WERI-Rb-1 (cell line): ENCODE measurements at regions not wholly inside any gene's neighbourhood (a gene's known extent, or its start where the extent isn't known, plus 50 kb on each side); places are given as distances from the start of the nearest gene placed in this dataset.
"Not testable (repeated sequence)": the region's sequence is repeated elsewhere in the genome, so short reads cannot be mapped to it uniquely, and the experiment has no call there.

ENCODE experiments used
- DNase-seq: peaks from one replicate; pipeline ENCODE4 v3.0.0-alpha.2; 2020
- H3K27ac ChIP-seq: fragments of 250-450 bp; sonication (Bioruptor Pico); 2 replicates; pipeline ENCODE4 v1.5.1; 2020; ENCODE audit warnings: mild to moderate bottlenecking, moderate library complexity
- H3K27me3 ChIP-seq: fragments of 250-450 bp; sonication (Bioruptor Pico); 2 replicates; pipeline ENCODE4 v1.5.1; 2021; ENCODE audit warnings: mild to moderate bottlenecking, low read depth, moderate library complexity; ENCODE audit not compliant: insufficient read depth, severe bottlenecking
- H3K36me3 ChIP-seq: fragments of 250-450 bp; sonication (Bioruptor Pico); 2 replicates; pipeline ENCODE4 v1.5.1; 2020; ENCODE audit warnings: mild to moderate bottlenecking, moderate library complexity
- H3K4me3 ChIP-seq: 2 replicates; pipeline ENCODE4 v1.5.1; 2011; ENCODE audit warnings: low read depth, mild to moderate bottlenecking, control low read depth, low read length
- H3K9me3 ChIP-seq: fragments of 250-450 bp; sonication (Bioruptor Pico); 2 replicates; pipeline ENCODE4 v1.5.1; 2021; ENCODE audit warnings: mild to moderate bottlenecking, moderate library complexity; ENCODE audit not compliant: severe bottlenecking
- CTCF ChIP-seq: IDR thresholded peaks from 2 replicates; pipeline ENCODE4 v1.5.1; 2011; ENCODE audit warnings: low read depth, mild to moderate bottlenecking, control low read depth, inconsistent platforms, low read length

DNA sequence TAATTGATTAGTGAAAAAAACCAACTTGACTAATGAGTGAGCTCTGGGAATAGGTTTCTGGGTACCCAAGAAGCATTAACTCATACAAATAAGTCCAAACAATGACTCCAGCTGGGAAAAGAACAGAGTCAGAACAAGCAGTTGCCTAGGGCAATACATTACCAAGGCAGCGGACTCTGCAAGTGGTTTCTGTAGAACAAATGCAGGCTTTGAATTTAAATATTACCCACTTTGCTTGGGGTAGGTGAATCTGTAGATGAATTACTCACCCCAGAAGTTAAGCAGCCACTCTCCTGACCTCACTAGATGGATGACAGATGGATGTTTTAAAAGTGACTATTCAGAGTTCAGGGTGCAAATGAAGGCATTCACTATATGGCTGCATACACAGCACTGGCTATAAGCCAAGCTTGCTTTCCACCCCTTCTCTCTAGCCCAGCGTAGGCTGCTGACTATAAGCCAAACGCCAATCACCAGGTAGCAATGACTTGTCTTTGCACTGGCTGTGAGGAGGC lies 73.1 kb upstream of the BHLHE40 start:
- Histone ChIP-seq H3K36me3 (no peaks in the 10 kb centered on the region), H3K27me3 (no peaks in the 10 kb centered on the region), H3K4me3 (no peak overlapping the region), H3K27ac (no peak overlapping the region), H3K9me3 (no peaks in the 10 kb centered on the region)
- peak; percentile 61 for DNase-seq
- no peak for TF ChIP-seq CTCF

- Histone ChIP-seq H3K36me3 (no peaks in the 10 kb centered on the region), H3K4me3 (no peak overlapping the region), H3K27ac (no peak overlapping the region), H3K27me3 (no peaks in the 10 kb centered on the region), H3K9me3 (no peaks in the 10 kb centered on the region)
- no peak for DNase-seq
- no peak for TF ChIP-seq CTCF
These were observed 72.2 kb upstream of the BHLHE40 start for GRCh38 chr3:4907050-4907449.

DNA sequence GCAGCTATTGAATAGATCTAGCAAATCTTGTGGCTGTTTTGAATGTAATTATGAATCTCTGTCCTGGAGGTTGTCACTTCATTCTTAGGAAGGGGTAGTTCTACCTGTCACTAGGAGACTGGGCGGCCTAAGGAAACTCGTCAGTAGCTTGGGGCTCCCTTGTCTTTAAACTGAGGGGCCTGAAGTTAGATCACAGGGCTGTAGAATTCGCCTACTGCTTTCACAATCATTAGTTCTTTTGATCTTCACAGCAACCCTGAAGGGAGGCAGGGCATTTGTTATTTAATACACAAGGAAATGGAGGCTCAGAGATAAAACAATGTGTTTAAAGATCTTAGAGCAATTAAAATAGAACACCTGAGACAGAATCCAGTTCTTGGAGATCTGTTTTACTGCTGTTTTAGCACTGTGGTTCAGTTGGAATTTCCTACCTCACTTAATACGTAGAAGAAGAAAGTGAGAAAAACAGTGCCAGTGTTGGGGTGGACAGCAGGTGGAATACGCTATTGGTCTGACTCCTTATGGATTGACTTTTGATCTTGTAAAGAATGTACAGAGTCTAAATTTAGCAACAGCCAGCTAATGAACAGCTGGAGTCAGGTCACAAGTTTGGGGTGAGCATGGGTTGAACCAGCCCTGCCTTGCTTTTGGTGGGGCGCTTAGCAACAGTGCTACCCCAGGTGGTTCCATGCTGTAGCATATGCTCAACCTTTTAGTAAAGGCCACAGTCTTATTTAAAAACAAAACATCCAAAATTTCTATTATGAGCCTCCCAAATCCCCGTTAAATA lies 71.4 kb upstream of the BHLHE40 start:
- no peak for DNase-seq
- H3K27ac ChIP-seq = no peak overlapping the region
- no peak overlapping the region for H3K4me3 ChIP-seq
- no peaks in the 10 kb centered on the region for H3K27me3 ChIP-seq
- H3K9me3 ChIP-seq = no peaks in the 10 kb centered on the region
- no peaks in the 10 kb centered on the region for H3K36me3 ChIP-seq
- TF ChIP-seq CTCF = no peak

- TF ChIP-seq CTCF = no peak
- DNase-seq = no peak
- Histone ChIP-seq H3K36me3 (no peaks in the 10 kb centered on the region), H3K4me3 (no peak overlapping the region), H3K27ac (no peak overlapping the region), H3K27me3 (no peaks in the 10 kb centered on the region), H3K9me3 (no peaks in the 10 kb centered on the region)
These were observed 70.6 kb upstream of the BHLHE40 start for GRCh38 chr3:4908433-4909156.

- no peak for DNase-seq
- peaks cover 3% of the 10 kb centered on the region for H3K9me3 ChIP-seq
- H3K27ac ChIP-seq = no peak overlapping the region
- H3K27me3 ChIP-seq = no peaks in the 10 kb centered on the region
- no peak overlapping the region for H3K4me3 ChIP-seq
- TF ChIP-seq CTCF = no peak
- no peaks in the 10 kb centered on the region for H3K36me3 ChIP-seq
These were observed 64.8 kb upstream of the BHLHE40 start for GRCh38 chr3:4914464-4914863.

DNA sequence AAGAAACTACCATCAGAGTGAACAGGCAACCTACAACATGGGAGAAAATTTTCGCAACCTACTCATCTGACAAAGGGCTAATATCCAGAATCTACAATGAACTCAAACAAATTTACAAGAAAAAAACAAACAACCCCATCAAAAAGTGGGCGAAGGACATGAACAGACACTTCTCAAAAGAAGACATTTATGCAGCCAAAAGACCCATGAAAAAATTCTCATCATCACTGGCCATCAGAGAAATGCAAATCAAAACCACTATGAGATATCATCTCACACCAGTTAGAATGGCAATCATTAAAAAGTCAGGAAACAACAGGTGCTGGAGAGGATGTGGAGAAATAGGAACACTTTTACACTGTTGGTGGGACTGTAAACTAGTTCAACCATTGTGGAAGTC lies 57.6 kb upstream of the BHLHE40 start:
- not testable (repeated sequence) for H3K27me3 ChIP-seq, DNase-seq, H3K36me3 ChIP-seq, H3K9me3 ChIP-seq, H3K27ac ChIP-seq, H3K4me3 ChIP-seq
